IgD-negative memory B cell (primary cell): ENCODE measurements at regions not wholly inside any gene's neighbourhood (a gene's known extent, or its start where the extent isn't known, plus 50 kb on each side); places are given as distances from the start of the nearest gene placed in this dataset.
"Not testable (repeated sequence)": the region's sequence is repeated elsewhere in the genome, so short reads cannot be mapped to it uniquely, and the experiment has no call there.

Experiments
- H3K27ac Mint-ChIP-seq, 3 donors: one replicate each; pipeline ENCODE4 v1.8.0; 2020 to 2022; ENCODE audit warnings: mild to moderate bottlenecking in 3 of 3, mixed read lengths in 3 of 3, moderate library complexity in 1 of 3
- H3K27me3 Mint-ChIP-seq: one replicate; pipeline ENCODE4 v1.8.0; 2021; ENCODE audit warnings: mixed read lengths
- H3K36me3 Mint-ChIP-seq: one replicate; pipeline ENCODE4 v1.8.0; 2020; ENCODE audit warnings: mild to moderate bottlenecking, mixed read lengths
- H3K4me1 Mint-ChIP-seq, 3 donors: one replicate each; pipeline ENCODE4 v1.8.0; 2020 to 2022; ENCODE audit warnings: mixed read lengths in 3 of 3, mild to moderate bottlenecking in 1 of 3
- H3K4me3 Mint-ChIP-seq, 4 donors: one replicate each; pipeline ENCODE4 v1.8.0; 2020 to 2022; ENCODE audit warnings: mild to moderate bottlenecking in 4 of 4, mixed read lengths in 4 of 4, moderate library complexity in 3 of 4
- H3K9me3 Mint-ChIP-seq, 3 donors: one replicate each; pipeline ENCODE4 v1.8.0; 2020 to 2021; ENCODE audit warnings: mixed read lengths in 3 of 3, mild to moderate bottlenecking in 1 of 3

DNA sequence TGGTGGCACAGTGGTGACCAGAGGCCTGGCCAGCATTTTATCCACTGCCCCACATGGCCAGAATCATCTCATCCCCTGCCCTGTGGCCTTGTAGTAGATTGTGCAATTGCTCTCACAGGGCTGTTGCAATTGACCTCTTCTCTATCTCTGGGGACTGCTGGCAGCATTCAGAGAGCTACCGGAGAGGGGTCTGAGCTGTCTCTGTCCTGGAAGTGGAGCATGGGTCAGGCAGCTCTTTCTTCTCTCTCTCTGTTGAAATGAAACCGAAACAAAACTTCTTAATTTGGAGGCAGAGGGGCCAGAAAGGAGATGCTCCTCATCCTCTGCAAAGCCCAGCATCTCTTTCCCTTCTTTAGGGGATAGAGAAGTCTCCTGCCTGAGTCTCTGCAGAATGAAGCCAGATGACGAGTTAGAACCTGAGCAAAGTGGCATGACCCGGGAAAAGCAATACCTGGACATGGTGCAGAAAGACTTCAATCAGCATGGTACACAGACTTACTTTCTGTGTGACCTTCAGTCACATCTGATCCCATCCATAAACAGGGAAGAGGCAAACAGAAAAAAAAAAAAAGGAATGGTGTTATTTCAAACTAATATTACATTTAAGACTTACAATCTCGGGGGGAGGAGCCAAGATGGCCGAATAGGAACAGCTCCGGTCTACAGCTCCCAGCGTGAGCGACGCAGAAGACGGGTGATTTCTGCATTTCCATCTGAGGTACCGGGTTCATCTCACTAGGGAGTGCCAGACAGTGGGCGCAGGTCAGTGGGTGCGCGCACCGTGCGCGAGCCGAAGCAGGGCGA, 144.5 kb upstream of the BCL6 start:
- Mint-ChIP-seq H3K27me3 (peaks cover 6% of the 10 kb centered on the region), H3K27ac (no peak overlapping the region), H3K9me3 (peaks cover 0 to 2% (median 0%) of the 10 kb centered on the region in 3 donors), H3K4me3 (peak overlapping the region in 1 of 4 donors; percentile 70), H3K36me3 (peaks cover 4% of the 10 kb centered on the region), H3K4me1 (peaks cover 3 to 7% (median 4%) of the 10 kb centered on the region in 3 donors)

DNA sequence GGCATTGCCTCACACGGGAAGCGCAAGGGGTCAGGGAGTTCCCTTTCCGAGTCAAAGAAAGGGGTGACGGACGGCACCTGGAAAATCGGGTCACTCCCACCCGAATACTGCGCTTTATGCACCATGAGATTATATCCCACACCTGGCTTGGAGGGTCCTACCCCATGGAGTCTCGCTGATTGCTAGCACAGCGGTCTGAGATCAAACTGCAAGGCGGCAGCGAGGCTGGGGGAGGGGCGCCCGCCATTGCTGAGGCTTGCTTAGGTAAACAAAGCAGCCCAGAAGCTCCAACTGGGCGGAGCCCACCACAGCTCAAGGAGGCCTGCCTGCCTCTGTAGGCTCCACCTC, 145.1 kb upstream of the BCL6 start:
- H3K36me3 Mint-ChIP-seq, H3K27ac Mint-ChIP-seq: not testable (repeated sequence)

DNA sequence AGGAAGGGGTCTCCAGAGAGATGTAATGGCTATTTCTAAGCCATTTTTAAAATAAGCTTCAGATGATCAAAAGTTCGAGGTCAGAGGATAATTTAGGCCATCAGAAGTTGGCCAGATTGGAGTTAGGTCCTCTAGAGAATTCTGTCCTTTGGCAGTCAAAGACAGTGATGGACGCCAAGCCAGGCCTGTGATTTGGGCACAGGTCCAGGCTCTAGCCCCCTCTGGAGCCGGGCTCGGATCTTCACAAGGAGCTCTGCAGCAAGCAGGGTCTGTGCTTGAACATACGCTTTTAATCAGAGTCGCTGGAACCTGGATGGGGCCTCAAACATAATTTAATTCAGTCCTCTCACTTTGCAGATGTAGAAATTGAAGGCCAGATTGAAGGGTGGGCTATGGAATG, 151.4 kb upstream of the BCL6 start:
- Mint-ChIP-seq H3K27ac (no peak overlapping the region), H3K4me1 (peaks cover 2 to 4% (median 2%) of the 10 kb centered on the region in 3 donors), H3K27me3 (peaks cover 30% of the 10 kb centered on the region), H3K9me3 (no peaks in the 10 kb centered on the region), H3K4me3 (no peak overlapping the region), H3K36me3 (no peaks in the 10 kb centered on the region)

More for the DNA sequence above, 145.1 kb upstream of the BCL6 start:
- H3K4me3 Mint-ChIP-seq, H3K27me3 Mint-ChIP-seq, H3K4me1 Mint-ChIP-seq, H3K9me3 Mint-ChIP-seq: not testable (repeated sequence)

DNA sequence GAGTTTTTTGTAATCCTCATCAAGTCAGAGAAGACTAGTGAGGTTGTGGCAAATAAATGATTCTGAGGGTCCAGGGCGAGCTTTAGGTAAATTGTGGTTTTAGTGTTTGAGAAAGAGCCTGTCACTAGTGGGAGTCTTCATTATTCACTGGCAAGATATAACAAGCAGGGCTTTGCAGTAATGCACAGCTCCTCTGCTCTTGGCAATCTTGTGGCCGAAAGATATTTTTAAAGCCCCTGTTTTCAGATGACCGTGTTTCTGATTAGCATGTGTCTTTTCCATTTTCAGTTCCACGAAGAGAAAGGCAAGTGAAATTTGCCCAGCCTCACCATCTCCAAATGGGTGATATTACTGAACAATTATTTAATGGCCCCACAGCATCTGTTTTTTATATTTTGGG, 154.0 kb upstream of the BCL6 start:
- Mint-ChIP-seq H3K4me1 (peaks cover 7 to 15% (median 11%) of the 10 kb centered on the region in 3 donors), H3K4me3 (no peak overlapping the region), H3K27ac (no peak overlapping the region), H3K9me3 (no peaks in the 10 kb centered on the region), H3K36me3 (no peaks in the 10 kb centered on the region), H3K27me3 (peaks cover 38% of the 10 kb centered on the region)

DNA sequence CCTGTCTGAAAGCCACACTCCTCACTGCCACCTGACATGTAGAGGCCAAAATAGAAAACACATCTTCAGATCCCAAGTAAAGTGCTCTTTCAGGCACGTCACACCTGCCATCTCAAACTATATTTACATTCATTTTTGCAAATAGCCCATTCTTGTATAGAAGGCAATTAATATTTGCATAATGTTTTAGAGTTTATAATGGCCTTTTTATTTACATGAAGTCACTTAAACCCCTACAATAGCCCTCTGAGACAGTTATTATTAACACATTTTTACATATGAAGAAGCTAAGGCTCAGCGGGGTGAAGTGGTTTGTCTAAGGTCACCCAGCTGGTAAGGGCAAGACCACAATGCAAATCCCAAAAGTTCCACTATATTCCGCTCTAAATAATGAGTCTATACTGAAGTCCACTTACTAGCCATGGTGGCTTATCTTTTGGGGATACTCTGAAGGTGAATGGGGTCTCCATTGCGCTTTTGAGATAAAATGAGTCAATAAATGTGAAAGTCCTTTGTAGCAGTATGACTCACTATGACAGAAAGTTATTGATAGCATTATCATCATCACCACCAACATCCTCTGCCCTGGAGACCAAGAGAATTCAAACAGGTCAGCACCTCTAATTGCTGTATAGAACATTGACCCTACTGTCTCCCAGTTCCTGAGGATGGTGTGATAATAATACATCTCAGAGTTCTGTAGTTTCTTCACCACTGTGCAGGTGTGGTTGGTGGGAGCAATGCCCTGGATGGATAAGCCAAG, 155.9 kb upstream of the BCL6 start:
- Mint-ChIP-seq H3K27ac (no peak overlapping the region), H3K4me3 (peak overlapping the region in 2 of 4 donors; percentile 10 to 79), H3K27me3 (peaks cover 39% of the 10 kb centered on the region), H3K9me3 (no peaks in the 10 kb centered on the region), H3K4me1 (peaks cover 7 to 15% (median 11%) of the 10 kb centered on the region in 3 donors), H3K36me3 (no peaks in the 10 kb centered on the region)

DNA sequence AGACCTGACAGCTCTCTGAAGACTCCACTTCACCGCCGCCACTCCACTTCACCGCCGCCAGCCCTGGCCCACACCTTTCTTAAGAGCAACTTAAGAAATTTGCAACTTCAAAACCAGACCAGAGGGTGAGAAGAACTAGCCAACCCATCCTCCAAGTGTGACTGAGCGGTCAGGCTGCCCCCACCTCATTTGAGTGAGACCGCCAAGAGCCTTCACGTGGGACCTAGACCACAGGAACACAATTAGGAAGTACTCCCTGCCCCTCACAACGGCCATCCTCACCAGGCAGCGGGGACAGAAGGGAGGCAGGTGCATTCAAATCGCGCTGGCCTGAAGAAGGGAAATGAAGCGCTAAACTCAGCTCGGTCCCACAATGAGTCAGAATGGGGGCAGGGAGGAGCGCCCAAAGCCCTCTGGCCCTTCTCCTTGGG, 156.8 kb upstream of the BCL6 start:
- no peaks in the 10 kb centered on the region for H3K9me3 Mint-ChIP-seq
- peaks cover 7 to 15% (median 11%) of the 10 kb centered on the region in 3 donors for H3K4me1 Mint-ChIP-seq
- peak overlapping the region in 2 of 4 donors; percentile 10 to 79 for H3K4me3 Mint-ChIP-seq
- peaks cover 41% of the 10 kb centered on the region for H3K27me3 Mint-ChIP-seq
- H3K36me3 Mint-ChIP-seq = no peaks in the 10 kb centered on the region
- H3K27ac Mint-ChIP-seq = no peak overlapping the region

DNA sequence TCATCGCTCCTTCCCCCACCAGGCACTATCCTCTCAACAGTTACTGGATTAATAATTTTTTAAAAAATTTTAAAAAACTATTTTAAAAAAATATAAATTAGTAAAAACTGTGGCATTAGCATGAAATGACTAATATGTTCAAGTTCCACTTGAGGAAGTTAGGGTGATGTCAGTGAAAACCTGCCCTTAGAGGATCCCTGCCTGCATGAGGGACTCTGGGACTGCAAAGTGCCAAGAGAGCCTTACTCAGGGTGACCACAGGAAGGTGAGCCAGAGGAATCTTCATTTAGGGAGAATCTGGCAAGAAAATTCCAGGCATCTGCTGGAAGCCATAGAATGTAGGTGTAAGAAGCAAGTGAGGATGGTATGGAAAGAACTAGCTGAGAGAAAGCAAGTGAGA, 157.7 kb upstream of the BCL6 start:
- Mint-ChIP-seq H3K27me3 (peaks cover 39% of the 10 kb centered on the region), H3K4me3 (no peak overlapping the region), H3K4me1 (peaks cover 7 to 15% (median 11%) of the 10 kb centered on the region in 3 donors)

DNA sequence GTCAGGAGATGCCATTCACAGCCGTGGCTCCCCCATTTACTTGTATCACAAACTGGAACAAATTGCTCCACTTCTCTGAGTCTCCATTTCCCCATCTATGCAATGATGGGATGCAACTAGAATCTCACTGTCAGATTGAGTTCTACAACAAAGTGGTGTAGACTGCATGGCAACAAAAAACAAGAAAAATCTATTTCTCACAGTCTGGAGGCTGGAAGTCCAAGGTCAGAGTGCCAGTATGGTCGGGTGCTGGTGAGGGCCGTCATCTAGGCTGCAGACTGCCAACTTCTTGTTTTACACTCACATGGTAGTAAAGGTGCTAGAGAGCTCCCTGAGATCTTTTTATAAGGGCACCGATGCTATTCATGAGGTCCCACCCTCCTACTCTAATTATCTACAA, 158.4 kb upstream of the BCL6 start:
- Mint-ChIP-seq H3K27ac (no peak overlapping the region), H3K27me3 (peaks cover 33% of the 10 kb centered on the region), H3K9me3 (no peaks in the 10 kb centered on the region), H3K36me3 (no peaks in the 10 kb centered on the region), H3K4me3 (no peak overlapping the region), H3K4me1 (peaks cover 7 to 15% (median 11%) of the 10 kb centered on the region in 3 donors)

More for the DNA sequence above, 157.7 kb upstream of the BCL6 start:
- H3K9me3 Mint-ChIP-seq = no peaks in the 10 kb centered on the region
- no peak overlapping the region for H3K27ac Mint-ChIP-seq
- no peaks in the 10 kb centered on the region for H3K36me3 Mint-ChIP-seq

DNA sequence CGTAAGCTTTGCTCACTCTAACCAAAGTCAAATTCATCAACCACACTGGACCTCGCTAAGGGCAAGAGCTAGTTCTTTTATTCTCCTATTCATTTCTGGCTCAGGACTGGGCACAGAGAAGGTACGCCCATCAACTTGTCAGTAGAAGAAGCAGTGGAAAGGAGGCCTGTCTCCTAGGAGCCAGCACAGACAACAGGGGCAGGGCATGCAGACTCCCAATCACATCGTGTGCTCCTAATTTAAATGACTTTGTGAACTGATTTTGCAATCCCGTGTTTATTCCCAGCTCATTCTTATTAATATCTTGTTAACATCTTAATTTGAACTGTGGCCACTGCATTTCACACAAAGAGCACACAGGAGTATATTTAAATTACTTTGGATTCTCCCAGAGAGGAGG, 161.1 kb upstream of the BCL6 start:
- peak overlapping the region in 1 of 3 donors; percentile 2 for H3K27ac Mint-ChIP-seq
- H3K36me3 Mint-ChIP-seq = no peaks in the 10 kb centered on the region
- peaks cover 22% of the 10 kb centered on the region for H3K27me3 Mint-ChIP-seq
- H3K4me3 Mint-ChIP-seq = no peak overlapping the region
- peaks cover 7 to 13% (median 11%) of the 10 kb centered on the region in 3 donors for H3K4me1 Mint-ChIP-seq
- no peaks in the 10 kb centered on the region for H3K9me3 Mint-ChIP-seq

DNA sequence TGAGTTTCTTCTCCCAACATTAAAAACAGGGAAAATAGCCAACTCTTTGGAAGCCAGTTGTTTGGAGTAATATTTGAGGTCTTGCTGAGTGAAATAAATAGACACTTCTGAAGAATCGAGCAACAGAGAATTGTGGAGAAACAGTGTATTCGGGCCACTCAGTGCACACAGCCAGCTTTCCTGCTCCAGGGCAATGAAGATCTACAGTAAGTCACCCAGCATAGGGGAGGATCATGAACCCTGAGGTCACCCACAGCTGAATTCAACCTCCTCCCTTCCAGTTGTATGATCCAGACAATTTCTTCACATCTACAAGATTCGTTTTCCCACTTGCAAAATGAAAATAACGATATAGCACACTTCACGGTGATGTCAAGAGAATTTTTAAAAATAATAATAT, 161.7 kb upstream of the BCL6 start:
- no peak overlapping the region for H3K4me3 Mint-ChIP-seq
- H3K27ac Mint-ChIP-seq = no peak overlapping the region
- H3K27me3 Mint-ChIP-seq = peaks cover 20% of the 10 kb centered on the region
- peaks cover 2 to 8% (median 7%) of the 10 kb centered on the region in 3 donors for H3K4me1 Mint-ChIP-seq
- H3K9me3 Mint-ChIP-seq = no peaks in the 10 kb centered on the region
- no peaks in the 10 kb centered on the region for H3K36me3 Mint-ChIP-seq

DNA sequence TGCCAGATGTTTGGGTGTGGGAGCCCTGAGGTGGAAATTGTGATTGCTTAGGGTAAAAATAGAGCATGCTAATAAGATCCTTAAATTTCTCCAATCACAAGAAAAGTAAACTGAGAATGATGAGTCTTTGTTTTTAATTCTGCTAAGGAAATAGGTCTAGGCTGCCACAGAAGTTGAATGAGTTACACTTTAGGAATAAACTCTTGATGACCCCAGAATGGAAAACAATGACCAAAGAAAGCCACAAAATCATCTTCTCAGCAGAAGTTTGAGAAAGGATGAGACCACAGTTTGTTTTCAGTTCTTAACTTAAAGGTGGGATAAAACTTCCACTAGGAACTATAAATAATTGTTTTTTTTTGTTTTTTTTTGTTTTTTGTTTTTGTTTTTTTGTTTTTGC, 164.6 kb upstream of the BCL6 start:
- Mint-ChIP-seq H3K27me3 (peaks cover 17% of the 10 kb centered on the region), H3K27ac (no peak overlapping the region), H3K4me1 (peaks cover 0 to under 1% (median 0%) of the 10 kb centered on the region in 3 donors), H3K4me3 (no peak overlapping the region), H3K36me3 (no peaks in the 10 kb centered on the region), H3K9me3 (no peaks in the 10 kb centered on the region)

DNA sequence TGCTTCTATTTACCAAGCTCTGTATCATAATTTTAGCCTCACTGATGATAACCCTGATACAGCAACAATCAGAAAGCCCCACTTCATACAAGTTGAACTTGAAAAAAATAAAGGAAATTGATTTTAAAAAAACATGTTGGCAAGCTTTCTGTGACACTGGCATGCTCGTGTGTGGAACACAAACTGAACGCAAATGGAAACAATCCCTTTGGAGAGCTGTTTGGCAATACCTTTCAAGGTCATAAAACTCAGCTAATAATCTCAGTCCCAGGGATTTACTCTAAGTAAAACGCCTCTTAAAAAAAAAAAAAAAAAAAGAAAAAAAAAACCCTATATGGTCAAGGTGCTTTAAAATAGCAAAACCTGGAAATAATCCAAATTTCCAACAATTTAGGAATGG, 166.7 kb upstream of the BCL6 start:
- H3K36me3 Mint-ChIP-seq = no peaks in the 10 kb centered on the region
- no peaks in the 10 kb centered on the region for H3K9me3 Mint-ChIP-seq
- no peak overlapping the region for H3K27ac Mint-ChIP-seq
- H3K27me3 Mint-ChIP-seq = peaks cover 23% of the 10 kb centered on the region
- no peak overlapping the region for H3K4me3 Mint-ChIP-seq
- H3K4me1 Mint-ChIP-seq = peaks cover 0 to 1% (median 1%) of the 10 kb centered on the region in 3 donors

DNA sequence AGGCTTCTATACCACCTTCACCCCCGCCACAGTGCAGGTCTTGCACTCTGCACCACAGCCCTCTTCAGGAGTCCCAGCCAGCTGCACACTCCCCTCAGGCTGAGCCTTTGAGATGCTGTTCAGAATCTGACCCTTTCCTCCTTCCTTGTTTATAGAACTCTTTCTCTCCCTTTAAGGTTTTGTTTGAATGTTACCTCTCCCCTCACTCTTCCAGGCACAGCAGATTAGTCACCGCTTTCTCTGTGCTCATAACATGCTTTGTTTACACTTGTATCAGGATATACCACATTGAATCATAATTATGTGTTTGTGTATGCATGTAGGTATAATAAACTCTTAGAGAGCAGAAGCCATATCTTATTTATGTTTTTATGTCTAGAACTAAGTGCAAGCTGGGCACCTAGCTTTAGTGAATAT, 168.4 kb upstream of the BCL6 start:
- Mint-ChIP-seq H3K4me3 (no peak overlapping the region), H3K9me3 (no peaks in the 10 kb centered on the region), H3K4me1 (peaks cover 4 to 8% (median 5%) of the 10 kb centered on the region in 3 donors), H3K27ac (no peak overlapping the region), H3K27me3 (peaks cover 29% of the 10 kb centered on the region), H3K36me3 (no peaks in the 10 kb centered on the region)

DNA sequence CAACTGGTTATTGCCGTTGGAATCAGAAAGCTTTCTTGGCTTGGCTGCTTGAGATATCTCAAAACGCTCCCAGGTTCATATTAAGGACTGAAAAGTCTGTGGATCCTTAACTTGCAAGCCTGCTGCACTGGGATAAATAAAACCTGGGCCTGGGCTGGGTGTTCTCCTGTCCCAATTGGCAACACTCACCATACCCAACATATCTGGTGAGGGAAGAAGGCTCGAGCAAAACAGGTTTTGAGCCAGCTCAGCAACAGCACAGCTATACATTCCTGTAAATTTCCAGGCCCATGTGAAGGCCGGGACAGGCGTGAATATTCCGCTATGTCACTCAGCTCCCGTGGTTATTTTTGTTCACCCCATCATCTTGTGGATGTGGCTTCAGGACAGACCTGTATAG, 169.0 kb upstream of the BCL6 start:
- H3K27me3 Mint-ChIP-seq = peaks cover 29% of the 10 kb centered on the region
- H3K4me3 Mint-ChIP-seq = no peak overlapping the region
- H3K27ac Mint-ChIP-seq = no peak overlapping the region
- no peaks in the 10 kb centered on the region for H3K9me3 Mint-ChIP-seq
- H3K4me1 Mint-ChIP-seq = peaks cover 11 to 14% (median 11%) of the 10 kb centered on the region in 3 donors
- no peaks in the 10 kb centered on the region for H3K36me3 Mint-ChIP-seq

DNA sequence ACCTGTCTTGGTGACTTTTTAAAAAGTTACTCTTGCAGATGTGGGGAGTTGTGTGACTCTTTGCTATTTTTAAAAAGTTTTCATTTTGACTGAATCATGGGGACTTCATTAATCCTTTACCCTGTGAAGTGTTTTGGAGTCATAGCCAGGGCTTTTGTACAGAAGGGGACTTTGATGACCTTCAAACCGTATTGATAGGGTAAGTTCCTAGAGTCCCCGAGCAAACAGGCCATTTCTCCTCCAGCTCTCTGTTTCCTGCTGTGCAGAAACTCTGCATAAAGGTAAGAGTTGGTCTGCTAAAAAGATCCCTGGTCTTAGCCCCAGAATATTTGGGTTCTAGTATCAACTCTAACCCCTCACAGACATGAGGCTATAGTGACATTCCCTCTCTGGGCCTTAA, 170.8 kb upstream of the BCL6 start:
- peaks cover 20 to 22% (median 22%) of the 10 kb centered on the region in 3 donors for H3K4me1 Mint-ChIP-seq
- H3K4me3 Mint-ChIP-seq = no peak overlapping the region
- no peaks in the 10 kb centered on the region for H3K9me3 Mint-ChIP-seq
- H3K27ac Mint-ChIP-seq = no peak overlapping the region
- H3K36me3 Mint-ChIP-seq = no peaks in the 10 kb centered on the region
- H3K27me3 Mint-ChIP-seq = peaks cover 28% of the 10 kb centered on the region
